ENCODE measurements at regions not wholly inside any gene's neighbourhood (a gene's known extent, or its start where the extent isn't known, plus 50 kb on each side); places are given as distances from the start of the nearest gene placed in this dataset.

DNA sequence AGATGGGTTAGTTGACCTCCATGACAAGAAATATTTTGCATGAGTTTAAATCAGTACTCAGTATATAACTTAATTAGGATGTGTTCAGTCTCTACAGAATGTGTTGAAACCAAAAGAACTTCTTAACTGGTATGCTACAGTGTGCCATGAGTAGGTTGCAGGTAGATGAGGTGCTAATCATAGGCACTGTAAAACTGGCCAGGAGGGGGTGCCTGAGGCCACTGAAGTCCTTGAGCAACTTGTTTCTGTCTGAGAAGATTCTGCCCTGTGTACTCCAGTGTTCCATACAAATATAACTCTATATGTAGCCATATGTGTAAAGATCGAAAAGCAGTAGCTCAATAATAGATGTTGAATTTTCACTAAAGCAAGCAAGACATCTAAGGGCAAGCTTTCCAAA, 549.2 kb upstream of the KLF12 start:
- Histone ChIP-seq H3K4me3 (ENCODE audit: low read length) (no peak overlapping the region), H3K36me3 (ENCODE audit: insufficient read depth, low read length) (no peaks in the 10 kb centered on the region), H3K9me3 (ENCODE audit: control insufficient read depth in 1 of 2, insufficient read depth in 1 of 2, low read length in 2 of 2) (no peaks in the 10 kb centered on the region), H3K27ac (ENCODE audit: low read depth in 1 of 2, low read length in 2 of 2) (no peak overlapping the region), H3K4me1 (ENCODE audit: insufficient read depth, low read length) (no peaks in the 10 kb centered on the region), H3K27me3 (ENCODE audit: control insufficient read depth in 1 of 2, insufficient read depth in 2 of 2, low read length in 2 of 2) (no peaks in the 10 kb centered on the region)
- TF ChIP-seq, protein P1, sequence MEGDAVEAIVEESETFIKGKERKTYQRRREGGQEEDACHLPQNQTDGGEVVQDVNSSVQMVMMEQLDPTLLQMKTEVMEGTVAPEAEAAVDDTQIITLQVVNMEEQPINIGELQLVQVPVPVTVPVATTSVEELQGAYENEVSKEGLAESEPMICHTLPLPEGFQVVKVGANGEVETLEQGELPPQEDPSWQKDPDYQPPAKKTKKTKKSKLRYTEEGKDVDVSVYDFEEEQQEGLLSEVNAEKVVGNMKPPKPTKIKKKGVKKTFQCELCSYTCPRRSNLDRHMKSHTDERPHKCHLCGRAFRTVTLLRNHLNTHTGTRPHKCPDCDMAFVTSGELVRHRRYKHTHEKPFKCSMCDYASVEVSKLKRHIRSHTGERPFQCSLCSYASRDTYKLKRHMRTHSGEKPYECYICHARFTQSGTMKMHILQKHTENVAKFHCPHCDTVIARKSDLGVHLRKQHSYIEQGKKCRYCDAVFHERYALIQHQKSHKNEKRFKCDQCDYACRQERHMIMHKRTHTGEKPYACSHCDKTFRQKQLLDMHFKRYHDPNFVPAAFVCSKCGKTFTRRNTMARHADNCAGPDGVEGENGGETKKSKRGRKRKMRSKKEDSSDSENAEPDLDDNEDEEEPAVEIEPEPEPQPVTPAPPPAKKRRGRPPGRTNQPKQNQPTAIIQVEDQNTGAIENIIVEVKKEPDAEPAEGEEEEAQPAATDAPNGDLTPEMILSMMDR (IDR thresholded peaks at IDR 0.05): no peak
- ChIA-PET CTCF (no interaction called here), POLR2A (no interaction called here)
- ATAC-seq (ENCODE audit: poor library complexity) (no peak), DNase-seq (peak in 1 of 14 experiments; percentile 0)
- intact Hi-C loops (cut with DNase I, micrococcal nuclease): no loop called here
- Mint-ChIP-seq H3K27me3 (peaks cover 8% of the 10 kb centered on the region), H3K4me1 (ENCODE audit: low read depth) (no peaks in the 10 kb centered on the region), H3K36me3 (ENCODE audit: low read depth) (no peaks in the 10 kb centered on the region), H3K9me3 (peaks cover 10% of the 10 kb centered on the region), H3K4me3 (no peak overlapping the region), H3K27ac (no peak overlapping the region)

GRCh38 chr13:74682746-74683145, 548.5 kb upstream of the KLF12 start:
- Mint-ChIP-seq H3K36me3 (ENCODE audit: low read depth) (no peaks in the 10 kb centered on the region), H3K27me3 (peaks cover 8% of the 10 kb centered on the region), H3K9me3 (peaks cover 10% of the 10 kb centered on the region), H3K4me1 (ENCODE audit: low read depth) (no peaks in the 10 kb centered on the region), H3K27ac (no peak overlapping the region), H3K4me3 (no peak overlapping the region)
- H3K4me1 ChIP-seq (ENCODE audit: insufficient read depth, low read length): no peaks in the 10 kb centered on the region
- H3K4me3 ChIP-seq (ENCODE audit: low read length): no peak overlapping the region
- no peak for DNase-seq
- no peaks in the 10 kb centered on the region for H3K27me3 ChIP-seq (ENCODE audit: control insufficient read depth in 1 of 2, insufficient read depth in 2 of 2, low read length in 2 of 2)
- no peaks in the 10 kb centered on the region for H3K9me3 ChIP-seq (ENCODE audit: control insufficient read depth in 1 of 2, insufficient read depth in 1 of 2, low read length in 2 of 2)
- ATAC-seq (ENCODE audit: poor library complexity): no peak
- ChIA-PET CTCF (no interaction called here), POLR2A (no interaction called here)
- intact Hi-C loops (cut with DNase I, micrococcal nuclease): no loop called here
- TF ChIP-seq, protein P1 (IDR thresholded peaks at IDR 0.05): no peak
- H3K36me3 ChIP-seq (ENCODE audit: insufficient read depth, low read length): no peaks in the 10 kb centered on the region
- no peak overlapping the region for H3K27ac ChIP-seq (ENCODE audit: low read depth in 1 of 2, low read length in 2 of 2)

GRCh38 chr13:74681891-74682290, 547.7 kb upstream of the KLF12 start:
- no peak overlapping the region for H3K4me3 Mint-ChIP-seq
- H3K4me1 Mint-ChIP-seq (ENCODE audit: low read depth): no peaks in the 10 kb centered on the region
- peaks cover 8% of the 10 kb centered on the region for H3K27me3 Mint-ChIP-seq
- TF ChIP-seq, protein P1 (IDR thresholded peaks at IDR 0.05): no peak
- no peaks in the 10 kb centered on the region for H3K36me3 Mint-ChIP-seq (ENCODE audit: low read depth)
- H3K4me3 ChIP-seq (ENCODE audit: low read length): no peak overlapping the region
- H3K27ac ChIP-seq (ENCODE audit: low read depth in 1 of 2, low read length in 2 of 2): no peak overlapping the region
- DNase-seq (no peak), ATAC-seq (ENCODE audit: poor library complexity) (no peak)
- peaks cover 10% of the 10 kb centered on the region for H3K9me3 Mint-ChIP-seq
- no peaks in the 10 kb centered on the region for H3K4me1 ChIP-seq (ENCODE audit: insufficient read depth, low read length)
- POLR2A ChIA-PET: no interaction called here
- no peak overlapping the region for H3K27ac Mint-ChIP-seq
- intact Hi-C loops (cut with DNase I, micrococcal nuclease): no loop called here
- CTCF ChIA-PET: no interaction called here
- H3K36me3 ChIP-seq (ENCODE audit: insufficient read depth, low read length): no peaks in the 10 kb centered on the region
- no peaks in the 10 kb centered on the region for H3K27me3 ChIP-seq (ENCODE audit: control insufficient read depth in 1 of 2, insufficient read depth in 2 of 2, low read length in 2 of 2)
- no peaks in the 10 kb centered on the region for H3K9me3 ChIP-seq (ENCODE audit: control insufficient read depth in 1 of 2, insufficient read depth in 1 of 2, low read length in 2 of 2)
